ENCODE measurements at regions not wholly inside any gene's neighbourhood (a gene's known extent, or its start where the extent isn't known, plus 50 kb on each side); places are given as distances from the start of the nearest gene placed in this dataset.

DNA sequence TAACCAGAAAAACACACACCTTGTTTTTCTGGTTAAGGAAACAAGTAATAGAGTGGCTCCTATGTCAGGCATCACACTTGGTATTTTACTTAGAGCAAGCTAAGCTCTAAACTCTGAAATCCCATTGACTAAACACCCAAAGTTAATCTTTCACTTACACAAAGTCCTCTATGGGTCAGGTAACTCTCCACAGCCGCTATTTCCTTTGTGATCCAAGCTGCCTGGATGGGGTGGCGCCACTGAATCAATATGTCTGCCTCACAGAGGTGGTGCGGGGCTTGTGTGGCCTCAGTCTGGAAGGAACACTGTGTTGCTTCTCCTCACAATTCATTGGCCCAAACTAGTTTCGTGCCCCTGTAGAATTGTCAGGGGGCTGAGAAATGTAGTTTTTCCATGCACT lies 160.0 kb upstream of the E2F7 start:
- no peaks in the 10 kb centered on the region for H3K27me3 ChIP-seq
- H3K27ac ChIP-seq = no peak overlapping the region
- H3K36me3 ChIP-seq (replicated peaks in 1 of 2) = no peaks in the 10 kb centered on the region
- TF ChIP-seq POLR2A (IDR thresholded peaks at IDR 0.05) (no peak), CTCF (IDR thresholded peaks at IDR 0.05) (no peak)
- WGBS, 4 donors = 85 to 95% (median 90%) methylated on average over 4 of the region's 4 CpGs
- H3K9me3 ChIP-seq (replicated peaks in 1 of 3) = no peaks in the 10 kb centered on the region
- intact Hi-C loops (cut with DNase I) = no loop called here
- no peaks in the 10 kb centered on the region for H3K4me1 ChIP-seq (replicated peaks in 1 of 2)
- no peak for DNase-seq
- H3K4me3 ChIP-seq = no peak overlapping the region

GRCh38 chr12:77224346-77224745 lies 159.0 kb upstream of the E2F7 start:
- intact Hi-C loops (cut with DNase I) = no loop called here
- Histone ChIP-seq H3K27ac (no peak overlapping the region), H3K36me3 (replicated peaks in 1 of 2) (no peaks in the 10 kb centered on the region), H3K27me3 (no peaks in the 10 kb centered on the region), H3K4me3 (no peak overlapping the region), H3K4me1 (replicated peaks in 1 of 2) (no peaks in the 10 kb centered on the region), H3K9me3 (replicated peaks in 1 of 3) (no peaks in the 10 kb centered on the region)
- WGBS, 4 donors = 53 to 64% (median 58%) methylated on average over 2 of the region's 2 CpGs
- DNase-seq = no peak
- no peak for TF ChIP-seq CTCF (IDR thresholded peaks at IDR 0.05)
- no peak for TF ChIP-seq POLR2A (IDR thresholded peaks at IDR 0.05)

DNA sequence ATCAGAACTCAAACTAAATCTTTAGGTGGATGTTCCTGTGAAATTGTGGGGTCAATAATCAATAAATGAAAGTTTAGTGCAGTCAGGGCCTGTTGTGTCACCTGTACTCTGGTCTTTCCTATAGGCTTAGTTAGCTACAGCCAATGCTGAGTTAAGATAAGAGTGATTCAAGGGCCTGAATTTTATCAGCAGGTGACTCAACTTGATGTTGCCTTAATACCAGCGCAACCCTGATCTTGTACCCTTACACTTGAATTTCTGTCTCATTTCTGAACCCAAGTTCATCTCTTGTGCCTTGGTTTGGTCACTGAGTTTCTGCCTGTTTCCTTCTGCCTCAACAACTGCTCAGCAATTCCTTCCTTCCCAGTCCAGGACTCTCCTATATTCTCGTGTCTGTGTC lies 157.0 kb upstream of the E2F7 start:
- Histone ChIP-seq H3K27me3 (no peaks in the 10 kb centered on the region), H3K9me3 (replicated peaks in 1 of 3) (no peaks in the 10 kb centered on the region), H3K4me3 (no peak overlapping the region), H3K4me1 (replicated peaks in 1 of 2) (no peaks in the 10 kb centered on the region), H3K27ac (no peak overlapping the region), H3K36me3 (replicated peaks in 1 of 2) (no peaks in the 10 kb centered on the region)
- WGBS, 4 donors = 76 to 95% (median 85%) methylated on average over 2 of the region's 2 CpGs
- intact Hi-C loops (cut with DNase I) = no loop called here
- no peak for TF ChIP-seq POLR2A (IDR thresholded peaks at IDR 0.05)
- TF ChIP-seq CTCF (IDR thresholded peaks at IDR 0.05) = no peak
- no peak for DNase-seq

- 33 to 44% (median 41%) methylated on average over 1 of the region's 1 CpG for WGBS, 4 donors
- TF ChIP-seq CTCF (IDR thresholded peaks at IDR 0.05) (no peak), POLR2A (IDR thresholded peaks at IDR 0.05) (no peak)
- Histone ChIP-seq H3K27ac (no peak overlapping the region), H3K27me3 (no peaks in the 10 kb centered on the region), H3K36me3 (replicated peaks in 1 of 2) (no peaks in the 10 kb centered on the region), H3K9me3 (replicated peaks in 1 of 3) (no peaks in the 10 kb centered on the region), H3K4me3 (no peak overlapping the region), H3K4me1 (replicated peaks in 1 of 2) (no peaks in the 10 kb centered on the region)
- intact Hi-C loops (cut with DNase I) = no loop called here
- DNase-seq = no peak
Observed at GRCh38 chr12:77220586-77220985, 155.2 kb upstream of the E2F7 start.

Measured in adrenal gland (tissue), 9 donors.